Karpas-422 (cell line): ENCODE measurements at regions not wholly inside any gene's neighbourhood (a gene's known extent, or its start where the extent isn't known, plus 50 kb on each side); places are given as distances from the start of the nearest gene placed in this dataset.
A peak's percentile ranks its signal among the peaks of the same experiment; 100 is the strongest.

ENCODE experiments used
- DNase-seq: peaks from one replicate; pipeline ENCODE4 v3.0.0-alpha.2; 2015
- H2AFZ ChIP-seq: fragments of 200-600 bp; sonication (generic); 2 replicates; pipeline ENCODE4 v1.6.1; 2014; ENCODE audit warnings: antibody characterized with exemption, low read length, mixed read lengths
- H3K27ac ChIP-seq: fragments of 200-600 bp; sonication (generic); 2 replicates; pipeline ENCODE4 v1.5.1; 2014; ENCODE audit warnings: mild to moderate bottlenecking, low read length, moderate library complexity
- H3K27me3 ChIP-seq: fragments of 200-600 bp; sonication (generic); 2 replicates; pipeline ENCODE4 v1.6.1; 2014; ENCODE audit warnings: low read length, mixed read lengths
- H3K36me3 ChIP-seq: fragments of 200-600 bp; sonication (generic); 2 replicates; pipeline ENCODE4 v1.6.1; 2014; ENCODE audit warnings: low read length, mixed read lengths; ENCODE audit not compliant: insufficient read depth
- H3K4me1 ChIP-seq: fragments of 200-600 bp; sonication (generic); 2 replicates; pipeline ENCODE4 v1.6.1; 2014; ENCODE audit warnings: mild to moderate bottlenecking, low read length, mixed read lengths
- H3K4me2 ChIP-seq: fragments of 200-600 bp; sonication (generic); 2 replicates; pipeline ENCODE4 v1.6.1; 2014; ENCODE audit warnings: low read length, low read depth, mild to moderate bottlenecking; ENCODE audit not compliant: poor library complexity, severe bottlenecking
- H3K4me3 ChIP-seq: fragments of 200-600 bp; sonication (generic); 2 replicates; pipeline ENCODE4 v1.5.1; 2014; ENCODE audit warnings: mild to moderate bottlenecking, antibody characterized with exemption, low read length, mixed read lengths
- H3K79me2 ChIP-seq: fragments of 200-600 bp; sonication (generic); 2 replicates; pipeline ENCODE4 v1.6.1; 2014; ENCODE audit warnings: mild to moderate bottlenecking, low read length, mixed read lengths
- H3K9ac ChIP-seq: fragments of 200-600 bp; sonication (generic); 2 replicates; pipeline ENCODE4 v1.6.0; 2014; ENCODE audit warnings: low read length
- H3K9me2 ChIP-seq: fragments of 200-600 bp; sonication (generic), shearing (Covaris generic); replicated peaks from 2 replicates; pipeline ENCODE4 v1.6.0; 2014; ENCODE audit warnings: mild to moderate bottlenecking, low read length, moderate library complexity; ENCODE audit not compliant: insufficient read depth
- H3K9me3 ChIP-seq: fragments of 300-700, 200-600 bp; sonication (generic); 2 replicates; pipeline ENCODE4 v1.6.1; 2014; ENCODE audit warnings: low read length, mixed read lengths
- H4K20me1 ChIP-seq: fragments of 200-600 bp; sonication (generic); 2 replicates; pipeline ENCODE4 v1.6.1; 2014; ENCODE audit warnings: mild to moderate bottlenecking, antibody characterized with exemption, low read length, low read depth; ENCODE audit not compliant: insufficient read depth

DNA sequence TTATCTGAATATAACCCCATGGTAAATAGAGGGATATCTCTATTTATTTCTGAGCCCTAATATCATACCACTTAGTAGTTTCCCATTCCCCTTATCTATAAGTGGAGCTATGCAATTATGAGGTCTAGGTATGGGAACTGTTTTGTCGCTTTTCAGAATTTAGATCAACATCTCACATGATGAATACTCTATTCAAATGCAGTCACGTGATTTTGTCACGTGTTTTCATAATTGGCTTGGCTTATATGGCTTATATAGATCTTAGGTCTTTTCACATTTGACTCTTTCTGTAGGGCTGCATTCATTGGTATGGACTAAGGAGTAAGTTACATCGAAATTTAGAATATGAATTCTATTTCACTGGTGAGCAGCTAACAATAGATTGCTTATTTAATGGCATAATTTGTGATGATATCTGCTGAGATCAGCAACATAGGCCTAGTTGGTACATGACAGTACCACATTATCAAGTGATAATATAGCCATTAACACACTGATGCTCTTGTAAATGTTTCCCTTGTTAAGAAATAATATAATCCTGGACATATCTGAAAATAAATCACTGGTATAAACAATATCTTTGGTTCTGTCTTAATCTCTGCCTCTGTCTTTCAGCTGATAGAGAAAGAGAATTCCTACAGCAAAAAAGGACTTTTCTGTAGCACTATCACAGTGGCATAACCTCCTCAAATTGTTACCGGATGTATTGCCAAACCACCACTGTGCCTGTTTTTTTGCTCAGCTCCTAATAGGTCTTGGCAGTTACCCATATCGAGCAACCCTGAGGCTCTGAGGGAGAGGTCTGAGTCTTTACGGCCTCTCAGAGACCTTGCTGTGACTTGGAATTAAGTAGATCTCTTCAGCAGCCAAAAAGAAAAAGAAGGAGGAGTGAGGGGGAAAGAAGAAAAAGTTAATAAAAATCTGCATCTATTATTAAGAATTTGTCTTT lies 357.1 kb downstream of the ZPLD1 start:
- DNase-seq: no peak
- no peaks in the 10 kb centered on the region for H3K9me3 ChIP-seq
- H3K79me2 ChIP-seq: no peaks in the 10 kb centered on the region
- no peak overlapping the region for H3K4me2 ChIP-seq
- H3K36me3 ChIP-seq: no peaks in the 10 kb centered on the region
- H3K9me2 ChIP-seq: no peaks in the 10 kb centered on the region
- no peaks in the 10 kb centered on the region for H3K4me1 ChIP-seq
- no peaks in the 10 kb centered on the region for H3K27me3 ChIP-seq
- H2AFZ ChIP-seq: no peak overlapping the region
- no peak overlapping the region for H3K27ac ChIP-seq
- H3K4me3 ChIP-seq: no peak overlapping the region
- H4K20me1 ChIP-seq: no peaks in the 10 kb centered on the region
- no peak overlapping the region for H3K9ac ChIP-seq

DNA sequence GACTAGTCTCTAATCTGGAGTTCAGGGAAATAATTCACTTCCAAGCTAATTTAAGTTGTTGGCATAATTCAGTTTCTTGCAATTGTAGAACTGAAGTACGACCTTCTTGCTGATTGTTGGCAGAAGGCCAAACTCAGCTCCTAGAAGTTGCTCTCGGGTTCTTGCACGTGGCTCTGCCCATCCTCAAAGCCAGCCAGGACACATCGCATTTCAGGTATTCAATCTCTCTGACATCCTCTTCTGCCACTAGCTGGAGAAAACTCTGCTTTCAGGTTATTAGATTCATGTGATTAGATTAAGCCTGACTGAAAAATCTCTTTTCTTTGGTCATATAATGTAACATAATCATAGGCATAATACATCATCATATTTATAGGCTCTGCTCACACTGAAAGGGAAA lies 362.0 kb downstream of the ZPLD1 start:
- Histone ChIP-seq H3K79me2 (no peaks in the 10 kb centered on the region), H3K4me1 (no peaks in the 10 kb centered on the region), H3K36me3 (no peaks in the 10 kb centered on the region), H3K9me2 (no peaks in the 10 kb centered on the region), H3K27me3 (no peaks in the 10 kb centered on the region), H3K9me3 (no peaks in the 10 kb centered on the region), H2AFZ (no peak overlapping the region), H3K4me3 (no peak overlapping the region), H3K27ac (no peak overlapping the region), H4K20me1 (no peaks in the 10 kb centered on the region), H3K9ac (no peak overlapping the region), H3K4me2 (no peak overlapping the region)
- no peak for DNase-seq

DNA sequence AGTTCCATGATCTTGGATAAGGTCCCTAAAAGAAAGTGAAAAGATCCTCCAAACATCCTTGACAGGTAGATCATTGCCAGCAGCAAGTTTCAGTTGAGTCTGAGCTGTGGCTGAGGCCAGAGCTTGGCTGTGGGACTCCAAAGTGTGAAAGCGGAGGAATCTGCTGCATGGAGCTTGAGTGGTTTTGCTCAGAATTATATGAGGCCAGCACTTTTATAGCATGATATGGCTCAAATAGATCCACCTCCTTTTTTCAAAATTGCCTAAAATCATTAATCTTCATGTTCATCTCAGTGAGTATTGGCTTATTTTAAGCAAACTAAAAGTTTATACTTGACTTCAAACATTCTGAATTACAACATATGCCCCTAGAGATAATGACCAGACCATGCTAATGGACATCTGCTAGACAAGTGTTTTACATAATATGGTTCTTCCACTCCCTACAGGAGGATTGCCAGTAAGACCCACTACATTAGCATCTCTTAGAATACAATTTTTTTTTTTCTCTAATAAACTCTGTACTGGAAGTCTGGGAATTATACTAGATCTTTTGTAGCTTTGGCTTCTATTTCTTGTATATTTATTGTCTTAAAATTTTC lies 368.1 kb downstream of the ZPLD1 start:
- Histone ChIP-seq H3K9me3 (no peaks in the 10 kb centered on the region), H3K9me2 (no peaks in the 10 kb centered on the region), H3K27me3 (no peaks in the 10 kb centered on the region), H3K36me3 (no peaks in the 10 kb centered on the region), H2AFZ (no peak overlapping the region), H4K20me1 (no peaks in the 10 kb centered on the region), H3K9ac (no peak overlapping the region), H3K27ac (no peak overlapping the region), H3K4me2 (no peak overlapping the region), H3K79me2 (no peaks in the 10 kb centered on the region), H3K4me3 (no peak overlapping the region), H3K4me1 (no peaks in the 10 kb centered on the region)
- no peak for DNase-seq

GRCh38 chr3:102810937-102811336 lies 376.1 kb downstream of the ZPLD1 start:
- no peak overlapping the region for H3K27ac ChIP-seq
- H3K9ac ChIP-seq: no peak overlapping the region
- no peak overlapping the region for H3K4me2 ChIP-seq
- H2AFZ ChIP-seq: no peak overlapping the region
- no peaks in the 10 kb centered on the region for H3K27me3 ChIP-seq
- no peaks in the 10 kb centered on the region for H3K9me2 ChIP-seq
- no peaks in the 10 kb centered on the region for H4K20me1 ChIP-seq
- no peaks in the 10 kb centered on the region for H3K79me2 ChIP-seq
- no peak overlapping the region for H3K4me3 ChIP-seq
- DNase-seq: peak; percentile 65
- peaks cover 9% of the 10 kb centered on the region for H3K4me1 ChIP-seq
- H3K9me3 ChIP-seq: peaks cover 4% of the 10 kb centered on the region; the same call in 1 of the 2 replicates
- no peaks in the 10 kb centered on the region for H3K36me3 ChIP-seq

DNA sequence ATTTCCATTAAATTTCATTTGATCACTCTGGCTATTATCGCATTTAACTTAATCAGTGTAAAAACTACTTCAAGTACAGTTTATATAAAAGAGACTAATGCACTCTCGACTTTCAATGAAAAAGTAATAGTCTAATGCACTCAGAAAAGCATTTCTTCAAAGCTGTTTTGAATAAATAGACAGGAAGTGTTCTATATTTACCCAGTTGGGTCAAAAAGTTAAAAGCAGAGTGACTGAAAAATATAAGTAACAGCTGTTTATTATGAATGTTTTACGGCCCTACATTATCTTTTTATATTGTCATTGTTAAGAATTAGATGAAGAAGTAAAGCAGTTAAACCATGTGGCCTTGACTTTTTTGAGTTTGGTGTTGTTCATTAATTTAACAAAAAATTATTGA lies 391.8 kb downstream of the ZPLD1 start:
- no peak overlapping the region for H2AFZ ChIP-seq
- H3K9ac ChIP-seq: no peak overlapping the region
- no peak overlapping the region for H3K27ac ChIP-seq
- H3K4me1 ChIP-seq: no peaks in the 10 kb centered on the region
- H3K79me2 ChIP-seq: no peaks in the 10 kb centered on the region
- H3K9me3 ChIP-seq: peaks cover 6% of the 10 kb centered on the region; the same call in 1 of the 2 replicates
- no peaks in the 10 kb centered on the region for H3K27me3 ChIP-seq
- H3K9me2 ChIP-seq: no peaks in the 10 kb centered on the region
- no peak overlapping the region for H3K4me3 ChIP-seq
- H3K4me2 ChIP-seq: no peak overlapping the region
- H3K36me3 ChIP-seq: no peaks in the 10 kb centered on the region
- no peak for DNase-seq
- H4K20me1 ChIP-seq: no peaks in the 10 kb centered on the region

GRCh38 chr3:102827386-102827785 lies 392.6 kb downstream of the ZPLD1 start:
- DNase-seq: no peak

DNA sequence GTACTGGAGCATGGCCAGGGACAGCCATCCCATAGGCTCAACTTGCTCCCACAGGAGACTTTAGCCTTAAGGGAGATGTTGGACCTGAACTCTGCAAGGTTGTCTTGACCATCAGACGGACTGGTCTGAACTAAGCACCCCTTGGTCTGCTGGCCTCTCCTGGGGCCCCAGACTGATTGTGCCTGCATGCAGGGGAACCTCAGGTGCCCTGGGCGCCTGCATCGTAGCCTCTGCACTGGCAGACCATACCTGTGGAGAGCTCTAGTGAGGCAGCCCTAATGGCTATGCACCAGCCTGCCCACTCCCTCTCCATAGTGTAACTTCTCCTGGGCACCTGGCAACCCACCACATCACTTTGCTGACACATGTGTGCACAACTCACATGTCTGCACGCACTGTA lies 395.6 kb downstream of the ZPLD1 start:
- no peaks in the 10 kb centered on the region for H3K36me3 ChIP-seq
- no peak overlapping the region for H3K4me2 ChIP-seq
- H3K9me2 ChIP-seq: no peaks in the 10 kb centered on the region
- H3K9me3 ChIP-seq: no peaks in the 10 kb centered on the region; the same call in 1 of the 2 replicates
- no peaks in the 10 kb centered on the region for H3K79me2 ChIP-seq
- no peaks in the 10 kb centered on the region for H4K20me1 ChIP-seq
- no peaks in the 10 kb centered on the region for H3K27me3 ChIP-seq
- no peaks in the 10 kb centered on the region for H3K4me1 ChIP-seq
- DNase-seq: no peak
- no peak overlapping the region for H3K9ac ChIP-seq
- H3K4me3 ChIP-seq: no peak overlapping the region
- H3K27ac ChIP-seq: no peak overlapping the region
- no peak overlapping the region for H2AFZ ChIP-seq

More at GRCh38 chr3:102827386-102827785, 392.6 kb downstream of the ZPLD1 start:
- H4K20me1 ChIP-seq: no peaks in the 10 kb centered on the region
- H3K9me3 ChIP-seq: no peaks in the 10 kb centered on the region; the same call in 1 of the 2 replicates
- H3K4me3 ChIP-seq: no peak overlapping the region
- no peak overlapping the region for H3K27ac ChIP-seq
- no peaks in the 10 kb centered on the region for H3K79me2 ChIP-seq
- no peaks in the 10 kb centered on the region for H3K9me2 ChIP-seq
- H3K27me3 ChIP-seq: no peaks in the 10 kb centered on the region
- H3K9ac ChIP-seq: no peak overlapping the region
- H3K36me3 ChIP-seq: no peaks in the 10 kb centered on the region
- H3K4me1 ChIP-seq: no peaks in the 10 kb centered on the region
- no peak overlapping the region for H2AFZ ChIP-seq
- no peak overlapping the region for H3K4me2 ChIP-seq

- no peak overlapping the region for H3K9ac ChIP-seq
- H3K4me2 ChIP-seq: no peak overlapping the region
- H3K9me2 ChIP-seq: no peaks in the 10 kb centered on the region
- H3K79me2 ChIP-seq: no peaks in the 10 kb centered on the region
- no peak overlapping the region for H2AFZ ChIP-seq
- H3K36me3 ChIP-seq: no peaks in the 10 kb centered on the region
- H3K9me3 ChIP-seq: peaks cover 5% of the 10 kb centered on the region; the same call in 1 of the 2 replicates
- no peak for DNase-seq
- H3K4me3 ChIP-seq: no peak overlapping the region
- H3K4me1 ChIP-seq: no peaks in the 10 kb centered on the region
- no peaks in the 10 kb centered on the region for H3K27me3 ChIP-seq
- no peaks in the 10 kb centered on the region for H4K20me1 ChIP-seq
- H3K27ac ChIP-seq: no peak overlapping the region
Measured at GRCh38 chr3:102841866-102842265, 407.1 kb downstream of the ZPLD1 start.
